HG03196 (cell line): ENCODE measurements at regions not wholly inside any gene's neighbourhood (a gene's known extent, or its start where the extent isn't known, plus 50 kb on each side); places are given as distances from the start of the nearest gene placed in this dataset.

Source experiments
- ATAC-seq: cut with Tn5 transposase; IDR thresholded peaks from one replicate; pipeline ENCODE4 v1.9.1; 2021; ENCODE audit not compliant: unreplicated experiment

DNA sequence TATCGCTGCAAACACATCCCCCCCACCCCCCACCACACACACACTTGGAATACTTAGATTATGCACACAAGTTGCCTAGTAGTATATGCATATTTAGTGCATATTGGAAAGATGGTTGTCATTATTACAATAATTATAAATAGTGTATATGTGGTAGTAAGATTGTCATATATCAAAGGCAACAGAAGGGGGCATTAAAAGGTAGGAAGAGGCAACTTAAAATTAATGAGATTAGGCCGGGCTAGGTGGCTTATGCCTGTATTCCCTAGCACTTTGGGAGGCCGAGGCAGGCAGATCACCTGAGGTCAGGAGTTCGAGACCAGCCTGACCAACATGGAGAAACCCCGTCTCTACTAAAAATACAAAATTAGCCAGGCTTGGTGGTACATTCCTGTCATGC lies 52.1 kb downstream of the GSC start:
- ATAC-seq = no peak

DNA sequence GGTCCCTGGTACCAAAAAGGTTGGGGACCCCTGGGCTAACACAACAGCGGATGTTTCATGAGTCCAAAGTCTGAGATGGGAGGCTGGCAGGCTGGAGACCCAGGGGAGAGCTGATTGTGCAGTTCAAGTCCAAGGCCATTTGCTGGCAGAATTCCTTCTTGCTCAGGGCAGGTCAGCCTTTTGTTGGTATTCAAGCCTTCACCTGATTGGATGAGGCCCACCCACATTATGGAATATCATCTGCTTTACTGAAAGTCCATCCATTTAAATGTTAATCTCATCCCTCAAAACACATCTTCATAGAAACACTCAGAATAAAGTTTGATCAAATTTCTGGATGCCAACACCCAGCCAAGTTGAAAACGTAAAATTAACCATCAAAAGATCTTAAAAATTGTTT lies 52.9 kb downstream of the GSC start:
- no peak for ATAC-seq

DNA sequence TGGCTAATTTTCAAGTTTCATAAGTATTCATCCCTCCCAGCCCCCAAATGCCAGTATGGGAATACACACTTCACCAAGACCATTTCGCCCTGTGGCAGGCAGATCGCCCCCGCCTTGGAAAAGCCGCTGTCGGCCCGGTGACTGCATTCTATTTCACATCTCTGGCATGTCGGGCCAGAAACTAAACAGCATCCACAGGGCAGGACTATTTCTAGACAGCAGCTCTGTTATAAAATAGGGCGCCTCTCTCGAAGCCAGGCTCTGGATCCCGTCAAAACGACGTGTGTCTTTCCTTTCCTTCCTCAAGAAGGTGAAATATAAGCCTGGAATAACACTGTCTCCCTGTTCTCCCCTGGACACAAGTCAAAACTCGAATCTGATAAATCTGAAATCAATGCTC lies 56.8 kb downstream of the GSC start:
- ATAC-seq = no peak

DNA sequence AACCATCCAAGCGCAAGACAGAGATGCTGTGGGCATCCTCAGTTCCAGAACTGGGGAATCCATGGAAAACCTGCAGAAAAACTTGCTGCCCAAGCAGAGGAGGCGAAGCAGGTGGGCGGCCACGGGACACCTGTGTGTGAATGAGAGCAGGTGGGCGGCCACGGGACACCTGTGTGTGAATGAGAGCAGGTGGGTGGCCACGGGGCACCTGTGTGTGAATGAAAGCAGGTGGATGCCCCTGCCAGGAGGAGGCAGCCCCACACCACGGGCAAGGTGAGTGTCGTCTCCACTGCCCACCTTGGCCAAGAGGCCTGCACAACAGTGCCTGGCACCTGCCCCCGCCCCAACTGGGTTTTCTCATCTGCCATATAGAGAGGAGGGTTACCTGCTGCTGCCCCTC lies 59.2 kb downstream of the GSC start:
- no peak for ATAC-seq

DNA sequence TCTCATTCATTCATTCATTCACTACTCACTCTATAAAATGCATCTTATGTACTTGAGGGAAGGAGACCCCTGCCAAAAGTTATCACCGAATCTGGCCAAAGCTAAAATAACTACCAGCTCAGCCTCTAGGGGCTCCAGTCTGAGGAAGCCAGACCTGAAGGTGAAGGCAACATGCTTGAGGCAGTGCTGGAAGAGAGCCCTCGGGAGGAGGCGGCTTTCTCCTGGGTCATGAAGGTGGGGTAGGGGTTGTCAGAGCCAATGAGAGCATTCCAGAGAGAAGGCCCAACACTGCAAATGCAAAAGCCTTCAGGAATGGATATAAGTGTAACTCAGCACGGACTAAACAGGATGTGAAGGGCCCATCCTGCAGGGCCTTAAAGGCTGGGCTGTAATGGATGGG lies 62.4 kb downstream of the GSC start:
- ATAC-seq = no peak

DNA sequence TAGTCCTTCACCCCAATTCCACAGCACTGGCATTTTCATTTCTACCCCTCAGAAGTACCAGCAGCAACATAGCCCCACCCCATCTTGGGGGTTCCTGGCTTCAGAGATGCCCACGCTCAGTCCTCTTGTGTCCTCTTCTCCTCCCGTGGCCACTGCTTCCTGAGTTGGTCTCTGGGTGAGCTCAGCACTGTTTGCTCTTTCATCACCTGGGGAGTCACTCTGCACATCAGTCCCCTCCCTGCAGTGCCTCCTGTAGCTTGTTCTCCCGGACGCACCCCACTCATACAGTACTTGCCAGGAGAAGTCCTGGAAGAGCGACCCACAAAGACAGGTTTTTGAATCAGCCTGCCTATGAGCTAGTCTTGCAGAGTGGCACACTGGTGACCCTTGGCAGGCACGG lies 63.8 kb downstream of the GSC start:
- no peak for ATAC-seq

DNA sequence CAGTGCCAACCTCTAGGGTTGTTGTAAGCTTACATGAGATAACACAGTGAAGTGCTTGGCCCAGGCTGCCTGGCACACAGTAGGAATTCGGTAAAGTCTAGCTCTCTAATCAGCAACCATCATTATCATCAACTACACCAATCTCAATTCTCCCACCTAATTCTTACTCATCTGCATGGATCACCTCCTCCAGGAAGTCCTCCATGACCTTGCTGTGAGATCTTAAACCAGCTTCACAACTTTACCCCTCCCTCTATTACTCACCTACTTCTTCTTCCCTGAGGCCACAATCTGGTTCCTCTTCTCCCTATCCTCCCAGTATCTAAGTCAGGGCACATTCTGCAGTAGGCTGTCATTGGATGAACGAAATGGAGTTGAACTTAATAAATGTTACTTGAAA lies 67.3 kb downstream of the GSC start:
- ATAC-seq = no peak

DNA sequence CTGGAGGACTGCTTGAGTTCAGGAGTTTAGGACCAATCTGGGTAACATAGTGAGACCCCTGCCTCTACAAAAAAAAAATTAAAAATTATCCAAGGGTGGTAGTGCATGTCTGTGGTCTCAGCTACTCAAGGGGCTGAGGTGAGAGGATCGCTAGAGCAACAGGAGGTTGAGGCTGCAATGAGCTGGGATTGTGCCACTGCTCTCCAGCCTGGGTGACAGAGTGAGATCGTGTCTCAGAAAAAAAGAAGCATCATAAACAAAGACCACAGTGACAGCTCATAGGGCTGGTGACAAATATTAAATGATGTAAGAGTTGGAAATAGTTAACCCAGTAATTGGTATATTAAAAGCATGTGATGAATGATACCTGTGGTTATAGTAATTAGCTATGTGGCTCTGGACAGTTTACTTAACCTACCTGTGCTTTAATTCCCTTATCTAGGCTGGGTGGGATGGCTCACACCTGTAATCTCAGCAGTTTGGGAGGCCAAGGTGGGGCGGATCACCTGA lies 68.0 kb downstream of the GSC start:
- ATAC-seq = no peak

DNA sequence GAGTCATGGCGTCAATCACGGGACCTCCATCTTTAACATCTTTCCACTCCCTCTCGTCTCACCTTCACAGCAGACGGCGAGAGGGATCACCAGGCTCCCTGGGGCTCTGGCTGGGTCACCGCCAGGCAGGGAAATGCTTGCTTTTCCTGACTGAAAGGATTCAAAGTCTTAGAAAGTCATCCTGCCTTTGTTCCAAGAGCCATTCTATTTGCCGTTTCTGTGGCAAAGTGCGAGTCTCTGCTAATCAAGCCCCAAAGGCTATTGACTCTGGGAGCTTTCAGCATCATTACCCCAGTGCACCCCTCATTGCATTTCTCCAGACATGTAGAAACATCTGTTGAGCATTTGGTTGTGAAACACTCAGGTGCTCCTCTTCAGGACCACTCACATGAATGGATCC lies 69.6 kb downstream of the GSC start:
- ATAC-seq = no peak

DNA sequence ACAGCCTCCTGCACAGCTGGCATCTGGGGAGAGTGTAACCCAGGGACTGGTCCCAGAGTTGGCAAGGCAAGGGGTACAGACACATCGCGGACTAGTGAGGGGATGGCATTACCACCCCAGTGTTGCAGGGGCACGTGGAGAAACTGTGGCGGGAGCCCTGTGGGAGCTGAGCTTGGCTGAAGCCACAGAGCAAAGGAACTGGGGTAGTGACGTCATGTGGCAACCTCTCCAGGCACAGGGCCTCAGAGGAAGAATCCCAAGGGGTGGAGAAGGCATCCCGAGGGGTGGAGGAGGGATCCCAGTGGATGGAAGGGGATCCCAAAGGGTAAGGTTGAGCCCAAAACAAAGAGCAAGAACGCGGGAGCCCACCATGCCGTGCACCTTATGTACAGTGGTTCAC lies 70.1 kb downstream of the GSC start:
- ATAC-seq = no peak

DNA sequence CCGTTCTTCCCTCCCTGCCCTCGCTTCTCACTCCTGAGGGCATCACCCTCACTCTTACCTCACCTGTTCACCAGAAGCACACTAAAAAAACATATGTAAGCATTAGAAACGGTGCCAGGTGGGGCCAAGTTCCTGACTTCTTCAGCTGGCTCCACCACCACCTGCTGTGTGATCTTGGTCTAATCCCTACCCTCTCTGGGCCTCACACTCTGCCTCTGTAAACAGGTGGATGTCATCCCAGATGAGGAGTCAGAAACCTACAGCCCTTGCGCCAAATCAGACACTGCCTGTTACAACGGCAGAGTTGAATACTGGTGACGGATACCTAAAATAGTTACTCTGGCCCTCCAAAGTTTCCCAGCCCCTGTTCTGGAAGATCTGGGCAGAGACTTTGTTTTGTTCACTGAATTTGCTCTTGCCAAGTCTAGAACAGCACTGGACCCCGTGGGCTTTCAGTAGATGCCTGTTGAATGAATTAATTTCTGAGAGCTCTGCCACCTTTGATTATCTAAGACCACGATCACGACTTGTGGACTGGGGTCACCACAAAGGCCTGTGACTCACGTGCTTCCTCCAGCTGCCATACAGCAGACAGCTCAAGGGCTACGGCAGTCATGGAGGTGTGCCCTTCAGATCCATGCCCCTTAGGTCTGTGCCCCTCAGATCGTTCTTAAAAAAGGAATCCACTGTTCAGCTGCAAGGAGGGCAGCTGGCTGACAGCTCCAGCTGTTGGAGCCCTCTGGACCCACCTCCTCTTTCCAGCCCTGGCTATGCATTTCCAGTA lies 71.9 kb downstream of the GSC start:
- no peak for ATAC-seq

DNA sequence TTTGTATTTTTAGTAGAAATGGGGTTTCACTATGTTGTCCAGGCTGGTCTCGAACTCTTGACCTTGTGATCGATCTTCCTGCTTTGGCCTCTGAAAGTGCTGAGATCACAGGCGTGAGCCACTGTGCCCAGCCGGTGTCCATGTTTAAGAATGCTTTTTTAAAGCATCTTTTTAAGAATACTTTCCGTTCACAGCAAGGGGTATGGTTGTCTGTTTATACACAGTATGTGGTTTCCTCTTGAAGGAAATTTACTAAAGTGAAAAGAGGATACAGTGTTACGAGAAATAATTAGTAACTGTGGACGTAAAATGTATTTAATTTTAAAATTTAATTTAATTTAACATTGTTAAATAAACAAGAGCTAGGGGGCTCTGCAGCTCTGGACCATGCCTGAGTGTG lies 73.4 kb downstream of the GSC start:
- ATAC-seq = no peak

DNA sequence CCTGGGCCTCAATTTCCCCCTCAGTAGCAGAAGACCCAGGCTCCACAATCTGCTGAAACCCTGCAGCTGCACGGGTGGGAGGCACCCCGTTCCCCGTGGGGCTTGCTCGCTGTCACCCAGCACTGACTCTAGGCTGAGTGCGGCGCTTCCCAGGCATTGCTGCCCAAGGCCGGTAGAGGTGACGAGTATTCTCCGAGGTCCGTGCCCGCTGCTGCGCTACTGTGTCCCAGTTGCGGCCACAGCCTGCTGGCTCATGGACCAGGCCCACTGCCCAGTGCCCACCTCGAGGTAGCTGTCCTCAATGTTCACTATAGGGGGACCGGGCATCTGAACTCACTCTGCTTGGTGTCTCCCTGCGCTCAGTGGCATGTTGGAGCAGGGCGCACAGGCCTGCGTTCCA lies 74.7 kb downstream of the GSC start:
- ATAC-seq = no peak

DNA sequence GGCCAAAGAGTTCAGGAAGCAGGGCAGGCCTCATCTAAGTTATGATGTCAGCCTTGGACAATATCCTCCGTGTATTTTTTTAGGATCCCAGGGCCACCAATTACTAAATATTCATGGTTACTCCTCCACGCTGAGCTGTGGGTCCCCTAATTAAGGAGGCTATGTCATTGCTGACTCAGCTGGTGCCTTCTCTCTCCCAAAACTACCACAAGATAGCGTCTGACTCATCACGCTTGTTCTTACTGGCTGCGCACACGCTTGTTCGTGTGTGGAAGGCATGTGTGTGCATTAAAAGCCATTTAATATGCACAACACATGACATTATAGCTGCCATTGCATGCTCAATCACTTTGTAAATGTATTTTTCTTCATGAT lies 78.3 kb downstream of the GSC start:
- no peak for ATAC-seq

DNA sequence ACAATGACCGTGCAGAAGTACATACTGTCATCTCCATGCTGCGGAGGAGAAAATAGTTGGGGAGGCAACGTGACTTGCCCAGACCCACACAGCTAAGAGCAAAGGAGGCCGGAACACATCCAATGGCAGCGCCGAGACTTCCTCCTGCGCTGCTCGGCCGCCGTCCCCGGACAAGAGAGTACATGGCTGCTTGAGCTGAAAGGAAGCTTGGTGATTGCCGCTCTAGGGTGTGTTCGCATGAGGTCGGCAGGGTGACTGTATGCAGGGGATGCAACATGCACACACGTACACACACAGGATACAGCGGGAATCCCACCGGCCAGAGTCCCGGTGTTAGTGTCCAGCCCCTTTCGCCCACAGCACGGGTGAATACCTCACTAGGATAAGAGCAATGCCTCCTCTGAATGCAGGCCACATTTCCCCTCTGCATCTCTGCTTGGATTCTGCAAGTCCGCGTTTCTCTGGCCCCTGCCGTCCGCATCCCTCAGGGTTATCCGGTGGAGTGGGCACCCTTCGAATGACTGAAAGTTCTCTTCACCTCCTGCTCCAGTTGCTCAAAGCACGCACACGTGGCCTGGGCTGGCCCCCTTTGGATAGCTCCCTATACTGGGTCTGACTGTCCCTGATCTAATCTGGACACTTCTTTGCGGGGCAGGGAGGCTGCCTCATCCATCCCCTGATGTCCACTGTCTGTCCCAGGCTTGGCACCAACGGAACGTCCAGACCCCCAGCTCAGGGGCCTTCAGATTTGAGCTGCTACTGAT lies 78.8 kb downstream of the GSC start:
- ATAC-seq = no peak

DNA sequence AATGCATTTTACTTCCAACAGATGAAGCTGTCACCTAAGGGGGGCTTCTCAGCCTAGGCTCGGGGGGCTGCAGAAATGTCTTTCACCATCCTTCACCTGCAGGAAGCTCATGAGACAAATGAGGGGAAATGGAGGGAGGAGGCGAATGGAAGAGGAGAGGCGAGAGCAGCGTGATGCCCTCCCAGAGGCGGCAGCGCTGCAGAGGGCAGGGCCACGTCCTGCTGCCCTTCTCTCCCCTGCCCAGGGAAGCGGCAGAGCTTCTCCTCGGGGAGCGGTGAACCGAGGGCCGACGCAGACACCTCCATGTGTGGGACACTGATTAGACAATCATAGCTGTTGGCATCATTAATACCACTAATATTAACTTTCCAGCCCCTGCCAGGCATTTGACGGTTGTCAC lies 78.3 kb downstream of the SERPINA3 start:
- no peak for ATAC-seq

DNA sequence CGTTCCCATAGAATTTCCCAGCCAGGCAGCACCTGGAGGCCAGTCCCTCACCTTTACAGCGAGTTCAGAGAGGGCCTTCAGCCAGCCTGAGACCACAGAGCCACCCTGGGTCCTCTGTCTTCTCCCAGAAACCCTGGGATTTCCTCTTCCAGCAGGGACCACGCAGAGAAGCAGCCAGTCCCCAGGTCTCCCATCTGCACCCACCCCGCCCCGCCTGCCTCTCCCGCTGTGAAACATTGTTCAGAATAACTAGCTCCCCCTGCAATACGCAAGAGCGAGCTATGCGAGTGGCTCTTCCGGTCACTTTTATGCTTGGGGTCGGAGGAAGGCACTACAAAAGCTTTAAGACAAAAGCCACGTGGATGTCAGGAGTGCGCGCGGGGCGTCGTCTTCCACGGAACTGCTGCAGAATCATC lies 77.8 kb downstream of the SERPINA3 start:
- no peak for ATAC-seq

DNA sequence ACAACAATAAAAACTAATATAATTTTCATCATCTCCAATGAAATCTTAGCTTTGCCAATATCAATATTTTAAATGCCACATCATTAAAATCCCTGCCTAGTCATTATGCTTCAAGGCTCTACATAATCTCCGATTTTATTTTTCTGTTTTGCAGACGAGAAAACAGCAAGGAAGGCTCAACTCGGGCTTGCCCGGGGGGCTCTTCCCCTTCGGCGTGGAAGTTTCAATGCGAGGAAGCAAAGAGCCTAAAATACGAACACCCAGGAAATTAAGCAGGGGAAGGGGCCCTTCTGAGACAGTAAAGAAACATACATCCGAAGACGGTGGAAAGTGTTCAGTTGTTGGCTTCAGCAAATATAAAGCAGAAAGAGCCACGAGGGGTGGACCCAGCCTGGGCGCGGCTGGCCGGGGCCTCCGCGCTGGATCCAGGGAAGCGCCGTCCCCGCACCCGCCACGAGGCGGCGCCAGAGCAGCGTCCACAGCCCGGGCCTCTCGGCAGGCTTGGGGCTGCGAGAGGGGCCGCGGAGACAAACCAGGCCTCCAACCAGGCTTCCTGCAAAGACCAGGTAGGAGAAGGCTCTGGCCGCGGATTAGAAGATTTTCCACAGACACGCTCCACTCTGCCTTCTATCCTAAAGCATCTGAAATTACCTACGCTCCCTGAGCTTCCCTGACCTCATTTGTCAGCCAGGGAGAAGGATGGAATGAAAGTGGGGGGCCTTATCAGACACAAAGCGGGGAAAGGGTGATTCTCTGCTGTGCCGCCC lies 77.2 kb downstream of the SERPINA3 start:
- ATAC-seq = peak; percentile 78

DNA sequence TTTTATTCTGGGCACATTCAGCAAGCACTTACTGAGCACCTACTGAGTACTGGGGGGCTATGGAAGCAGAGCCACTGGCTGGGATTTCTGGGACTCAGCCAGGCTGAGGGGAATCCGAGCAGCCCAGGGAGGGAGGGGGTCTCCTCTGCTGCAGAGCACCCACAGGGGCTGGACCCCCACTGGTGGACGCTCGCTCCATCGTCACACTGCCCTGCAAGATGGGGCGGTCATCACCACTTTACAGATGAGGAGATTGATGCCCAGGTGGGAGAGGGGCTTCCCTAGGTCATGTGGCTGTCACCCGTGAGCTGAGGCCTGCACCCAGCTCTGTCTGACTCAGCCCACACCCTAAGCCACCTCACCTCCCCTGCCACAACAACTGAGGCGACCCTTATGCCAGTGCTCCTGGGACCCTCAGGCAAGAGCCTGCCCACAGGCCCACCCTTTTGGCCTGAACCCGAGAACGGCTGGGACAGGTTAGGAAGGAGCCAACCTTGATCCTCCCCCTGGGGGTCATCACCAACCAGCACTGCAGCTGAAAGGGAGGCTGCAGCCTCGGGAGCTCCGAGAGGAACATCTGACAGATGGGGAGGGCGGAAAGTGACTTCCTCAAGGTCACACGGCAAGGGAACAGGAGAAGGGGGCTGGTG lies 74.4 kb downstream of the SERPINA3 start:
- no peak for ATAC-seq

DNA sequence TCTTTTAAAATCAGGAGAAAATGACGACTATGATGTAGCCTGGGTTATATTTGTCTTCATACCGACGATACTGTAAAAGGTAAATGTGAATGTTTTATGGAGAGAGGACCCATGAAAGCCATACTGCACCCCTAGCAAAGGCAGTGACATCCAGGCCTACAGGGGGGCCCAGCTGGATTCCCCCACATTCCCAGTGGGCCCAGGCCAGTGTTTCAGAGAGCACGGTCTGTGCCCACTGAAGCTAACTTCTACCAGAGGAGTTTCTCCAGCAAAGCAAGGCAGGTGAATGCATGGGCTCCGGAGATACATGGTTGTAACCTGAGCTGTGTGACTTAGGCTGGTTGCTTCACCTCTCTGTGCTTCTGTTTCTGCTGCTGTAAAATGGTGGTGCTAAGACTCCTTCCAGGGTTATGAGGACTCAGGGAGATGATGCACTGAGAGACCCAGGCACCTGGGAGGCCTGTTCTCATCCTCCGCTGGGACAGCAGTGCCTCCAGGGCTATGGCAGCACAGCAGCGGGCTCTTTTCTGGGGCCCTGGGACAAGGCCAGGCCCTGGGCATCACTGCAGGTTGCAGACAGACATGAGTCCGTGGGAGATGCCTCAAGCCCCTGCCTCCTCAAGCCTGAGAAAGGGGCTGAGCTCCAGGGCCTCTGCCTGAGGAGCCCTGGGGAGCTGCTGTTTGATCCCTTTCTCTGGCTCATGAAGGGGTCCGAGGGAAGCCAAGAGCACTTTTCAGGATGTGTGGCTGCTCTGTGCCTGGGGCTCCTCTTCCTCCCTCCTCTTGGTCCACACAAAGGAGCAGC lies 73.7 kb downstream of the SERPINA3 start:
- no peak for ATAC-seq
